SK-N-SH (cell line): ENCODE measurements at regions not wholly inside any gene's neighbourhood (a gene's known extent, or its start where the extent isn't known, plus 50 kb on each side); places are given as distances from the start of the nearest gene placed in this dataset.

ENCODE experiments used
- CTCF ChIA-PET: fragments of 300-600, 350-600 bp; formaldehyde crosslinking; extraction: SDS; loops from one replicate; lab custom pipeline; 2021; lab: Yijun Ruan, JAX
- POLR2A ChIA-PET: fragments of 350-600 bp; sonication (Branson Sonifier 250); formaldehyde crosslinking; extraction: SDS; loops from one replicate; lab custom pipeline; 2020; ENCODE audit warnings: antibody characterized with exemption, inconsistent platforms; lab: Yijun Ruan, JAX
- DNase-seq: peaks from one replicate; pipeline ENCODE4 v3.0.0; 2012
- H2AFZ ChIP-seq: fragments of 200-600 bp; sonication (generic); 2 replicates; pipeline ENCODE4 v1.8.1; 2016; ENCODE audit warnings: antibody characterized with exemption, mild to moderate bottlenecking, low read depth
- H3F3A ChIP-seq: fragments of 200-600 bp; sonication (generic); replicated peaks from 2 replicates; pipeline ENCODE3; 2016; ENCODE audit warnings: antibody characterized with exemption, mild to moderate bottlenecking; ENCODE audit not compliant: insufficient read depth
- H3K27ac ChIP-seq, 2 experiments: fragments of 200-500 bp in 1 of 2; fragments of 200-600 bp in 1 of 2; sonication (Bioruptor generic) in 1 of 2; sonication (generic), shearing (Covaris generic) in 1 of 2; 2 replicates each; pipeline versions ENCODE4 v1.5.1 to v1.6.1; 2014 to 2016; ENCODE audit warnings: low read depth in 2 of 2, inconsistent platforms in 1 of 2, low read length in 1 of 2, mild to moderate bottlenecking in 1 of 2, mixed read lengths in 1 of 2
- H3K27me3 ChIP-seq: fragments of 200-600 bp; sonication (generic), shearing (Covaris generic); 2 replicates; pipeline ENCODE4 v1.6.1; 2016; ENCODE audit warnings: mixed run types; ENCODE audit not compliant: insufficient read depth
- H3K36me3 ChIP-seq, 2 experiments: fragments of 200-500 bp in 1 of 2; fragments of 200-600 bp in 1 of 2; sonication (Bioruptor generic) in 1 of 2; sonication (generic) in 1 of 2; replicated peaks in 1 of 2; 2 replicates each; pipeline versions ENCODE3 to v1.5.1; 2014 to 2016; ENCODE audit warnings: low read length in 1 of 2, mild to moderate bottlenecking in 1 of 2; ENCODE audit not compliant: insufficient read depth in 2 of 2, control insufficient read depth in 1 of 2
- H3K4me1 ChIP-seq, 2 experiments: fragments of 200-500 bp in 1 of 2; fragments of 200-600 bp in 1 of 2; sonication (Bioruptor generic) in 1 of 2; sonication (generic), shearing (Covaris generic) in 1 of 2; 2 replicates each; pipeline versions ENCODE4 v1.5.1 to v1.6.1; 2014 to 2016; ENCODE audit warnings: low read depth in 1 of 2, low read length in 1 of 2, mixed run types in 1 of 2; ENCODE audit not compliant: insufficient read depth in 2 of 2, control insufficient read depth in 1 of 2
- H3K4me2 ChIP-seq: fragments of 200-600 bp; sonication (generic), shearing (Covaris generic); 2 replicates; pipeline ENCODE4 v1.6.1; 2017; ENCODE audit warnings: mixed run types
- H3K4me3 ChIP-seq, 2 experiments: fragments of 200-500 bp in 1 of 2; fragments of 200-600 bp in 1 of 2; sonication (Bioruptor generic) in 1 of 2; sonication (generic), shearing (Covaris generic) in 1 of 2; 2 replicates each; pipeline versions ENCODE4 v1.5.1 to v1.8.1; 2014 to 2016; ENCODE audit warnings: low read depth in 2 of 2, inconsistent platforms in 1 of 2, low read length in 1 of 2, mild to moderate bottlenecking in 1 of 2, mixed read lengths in 1 of 2, moderate library complexity in 1 of 2
- H3K79me2 ChIP-seq: fragments of 200-600 bp; sonication (generic); 2 replicates; pipeline ENCODE4 v1.8.1; 2017; ENCODE audit warnings: mild to moderate bottlenecking; ENCODE audit not compliant: insufficient read depth
- H3K9ac ChIP-seq: fragments of 200-600 bp; sonication (generic); 2 replicates; pipeline ENCODE4 v1.6.1; 2017; ENCODE audit warnings: mixed run types
- H3K9me2 ChIP-seq: fragments of 200-600 bp; sonication (generic); 2 replicates; pipeline ENCODE4 v1.6.1; 2017; ENCODE audit warnings: mixed run types
- H3K9me3 ChIP-seq: fragments of 200-600 bp; sonication (generic); 2 replicates; pipeline ENCODE4 v1.6.1; 2017; ENCODE audit warnings: mixed run types, mild to moderate bottlenecking, moderate library complexity
- H4K20me1 ChIP-seq: fragments of 200-600 bp; sonication (generic); 2 replicates; pipeline ENCODE4 v1.6.1; 2017; ENCODE audit warnings: mild to moderate bottlenecking, mixed run types; ENCODE audit not compliant: insufficient read depth
- CHD2 ChIP-seq: fragments of 150-350 bp; IDR thresholded peaks from 2 replicates; pipeline ENCODE4 v1.6.1; 2018; ENCODE audit warnings: low read length; ENCODE audit not compliant: partially characterized antibody
- EP300 ChIP-seq, 2 experiments: IDR thresholded peaks; 2 replicates each; pipeline versions ENCODE4 v1.4.0 to v1.6.1; 2012; ENCODE audit warnings: borderline replicate concordance in 1 of 2, low read depth in 1 of 2, low read length in 1 of 2
- GABPA ChIP-seq: IDR thresholded peaks from 2 replicates; pipeline ENCODE4 v1.4.0; 2012; ENCODE audit warnings: low read depth, mild to moderate bottlenecking
- IRF3 ChIP-seq: fragments of 150-350 bp; IDR thresholded peaks from 2 replicates; pipeline ENCODE4 v1.6.1; 2016; ENCODE audit warnings: mild to moderate bottlenecking, low read depth, low read length
- MXI1 ChIP-seq: IDR thresholded peaks from 2 replicates; pipeline ENCODE4 v1.6.1; 2012; ENCODE audit warnings: mild to moderate bottlenecking, low read depth, low read length, improper control_type of control experiment
- NFIC ChIP-seq: IDR thresholded peaks from 2 replicates; pipeline ENCODE4 v1.4.0; 2012; ENCODE audit warnings: borderline replicate concordance
- NRF1 ChIP-seq: IDR thresholded peaks from 2 replicates; pipeline ENCODE4 v1.6.1; 2012; ENCODE audit warnings: low read depth, mild to moderate bottlenecking, low read length
- PBX3 ChIP-seq: IDR thresholded peaks from 2 replicates; pipeline ENCODE4; 2012
- RCOR1 ChIP-seq: fragments of 150-350 bp; IDR thresholded peaks from 2 replicates; pipeline ENCODE4 v1.6.1; 2017; ENCODE audit warnings: antibody characterized with exemption, low read length
- RFX5 ChIP-seq: IDR thresholded peaks from 2 replicates; pipeline ENCODE4 v1.6.1; 2012; ENCODE audit warnings: mild to moderate bottlenecking, improper control_type of control experiment, low read length
- SIN3A ChIP-seq: IDR thresholded peaks from 2 replicates; pipeline ENCODE4 v1.6.1; 2012; ENCODE audit warnings: low read depth, mild to moderate bottlenecking, low read length, moderate library complexity, borderline replicate concordance
- TAF1 ChIP-seq: IDR thresholded peaks from 2 replicates; pipeline ENCODE4 v1.6.1; 2012; ENCODE audit warnings: low read depth, mild to moderate bottlenecking, low read length, moderate library complexity, borderline replicate concordance
- TCF12 ChIP-seq: IDR thresholded peaks from 2 replicates; pipeline ENCODE4 v1.4.0; 2012
- YY1 ChIP-seq: IDR thresholded peaks from 2 replicates; pipeline ENCODE4 v1.4.0; 2012; ENCODE audit warnings: low read depth, mild to moderate bottlenecking
- ZBTB33 ChIP-seq: IDR thresholded peaks from 2 replicates; pipeline ENCODE4 v1.4.0; 2012; ENCODE audit warnings: low read depth, borderline replicate concordance
- WGBS: methylation state at CpG from one replicate; pipeline ENCODE4 v1.1.6; 2017; ENCODE audit warnings: low lambda C conversion rate; 5-methylcytosine and 5-hydroxymethylcytosine counted together
- TF ChIP-seq, protein P1 (sequence below): IDR thresholded peaks from 2 replicates; pipeline ENCODE4 v1.4.0; 2012; ENCODE audit warnings: low read depth, borderline replicate concordance
- TF ChIP-seq, protein P2 (sequence below): IDR thresholded peaks from 2 replicates; pipeline ENCODE4 v1.4.0; 2012; ENCODE audit warnings: low read depth

GRCh38 chr4:178316211-178316610 lies 874.0 kb upstream of the AGA start:
- Histone ChIP-seq H3K4me1 (no peaks in the 10 kb centered on the region), H3K9me3 (no peaks in the 10 kb centered on the region), H3K9me2 (no peaks in the 10 kb centered on the region), H4K20me1 (no peaks in the 10 kb centered on the region), H3K27me3 (no peaks in the 10 kb centered on the region), H3K4me2 (no peak overlapping the region), H3K4me3 (no peak overlapping the region), H3K79me2 (no peaks in the 10 kb centered on the region), H3K36me3 (no peaks in the 10 kb centered on the region), H3F3A (no peaks in the 10 kb centered on the region), H3K27ac (no peak overlapping the region), H2AFZ (no peak overlapping the region), H3K9ac (no peak overlapping the region)
- DNase-seq: no peak
- TF ChIP-seq SIN3A (no peak), PBX3 (no peak), RCOR1 (no peak)
- POLR2A ChIA-PET: no interaction called here
- WGBS: 2% methylated on average over 2 of the region's 2 CpGs
- CTCF ChIA-PET: no interaction called here

- Histone ChIP-seq H3F3A (no peaks in the 10 kb centered on the region), H3K4me2 (no peak overlapping the region), H3K4me1 (no peaks in the 10 kb centered on the region), H3K9ac (no peak overlapping the region), H3K27me3 (no peaks in the 10 kb centered on the region), H3K79me2 (no peaks in the 10 kb centered on the region), H3K4me3 (no peak overlapping the region), H3K9me2 (no peaks in the 10 kb centered on the region), H2AFZ (no peak overlapping the region), H3K36me3 (no peaks in the 10 kb centered on the region), H3K9me3 (no peaks in the 10 kb centered on the region), H3K27ac (no peak overlapping the region), H4K20me1 (no peaks in the 10 kb centered on the region)
- CTCF ChIA-PET: no interaction called here
- TF ChIP-seq MXI1 (no peak), RFX5 (no peak), NFIC (no peak), TCF12 (no peak), IRF3 (no peak), CHD2 (no peak), PBX3 (no peak), TAF1 (no peak), SIN3A (no peak), NRF1 (no peak), YY1 (no peak), GABPA (no peak), EP300 (IDR thresholded peaks at IDR 0.05; ENCODE audit: borderline replicate concordance in 1 of 2, low read depth in 1 of 2, low read length in 1 of 2) (no peak), ZBTB33 (no peak)
- TF ChIP-seq, protein P1, sequence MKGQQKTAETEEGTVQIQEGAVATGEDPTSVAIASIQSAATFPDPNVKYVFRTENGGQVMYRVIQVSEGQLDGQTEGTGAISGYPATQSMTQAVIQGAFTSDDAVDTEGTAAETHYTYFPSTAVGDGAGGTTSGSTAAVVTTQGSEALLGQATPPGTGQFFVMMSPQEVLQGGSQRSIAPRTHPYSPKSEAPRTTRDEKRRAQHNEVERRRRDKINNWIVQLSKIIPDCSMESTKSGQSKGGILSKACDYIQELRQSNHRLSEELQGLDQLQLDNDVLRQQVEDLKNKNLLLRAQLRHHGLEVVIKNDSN: no peak
- TF ChIP-seq, protein P2, sequence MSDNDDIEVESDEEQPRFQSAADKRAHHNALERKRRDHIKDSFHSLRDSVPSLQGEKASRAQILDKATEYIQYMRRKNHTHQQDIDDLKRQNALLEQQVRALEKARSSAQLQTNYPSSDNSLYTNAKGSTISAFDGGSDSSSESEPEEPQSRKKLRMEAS: no peak
- 0% methylated on average over 1 of the region's 1 CpG for WGBS
- DNase-seq: no peak
- POLR2A ChIA-PET: no interaction called here
Measured at GRCh38 chr4:178320003-178320402, 877.8 kb upstream of the AGA start.
